H1 (cell line): ENCODE measurements at regions not wholly inside any gene's neighbourhood (a gene's known extent, or its start where the extent isn't known, plus 50 kb on each side); places are given as distances from the start of the nearest gene placed in this dataset.

ENCODE experiments used
- CTCF ChIA-PET: fragments of 300-600 bp; sonication (Branson Sonifier 250); formaldehyde crosslinking; loops from one replicate; lab custom pipeline; 2021; ENCODE audit not compliant: partially characterized antibody; lab: Charles Lee
- POLR2A ChIA-PET: fragments of 300-600 bp; sonication (Branson Sonifier 250); formaldehyde crosslinking; loops from one replicate; lab custom pipeline; 2021; ENCODE audit warnings: inconsistent platforms; ENCODE audit not compliant: partially characterized antibody; lab: Charles Lee
- DNase-seq, 2 experiments: peaks; one replicate each; pipeline versions ENCODE4 v3.0.0 to v3.0.0-alpha.2; 2010 to 2022; ENCODE audit warnings: low spot score in 2 of 2, low read depth in 1 of 2, mixed read lengths in 1 of 2
- FAIRE-seq: peaks from 2 replicates; lab custom pipeline; 2011; peaks lifted over from hg19 to GRCh38; lab: Jason Lieb, UNC
- H2AFZ ChIP-seq: 2 replicates; pipeline ENCODE4 v1.8.1; 2012; ENCODE audit warnings: low read length, inconsistent platforms
- H2AK5ac ChIP-seq: 2 replicates; pipeline ENCODE4 v1.6.1; 2013; ENCODE audit warnings: low read depth, low read length
- H2BK120ac ChIP-seq: replicated peaks from 2 replicates; pipeline ENCODE3; 2013; ENCODE audit warnings: low read depth, low read length, inconsistent platforms
- H2BK12ac ChIP-seq: 2 replicates; pipeline ENCODE4 v1.6.1; 2013; ENCODE audit warnings: low read depth, low read length
- H2BK15ac ChIP-seq: 2 replicates; pipeline ENCODE4 v1.6.1; 2013; ENCODE audit warnings: low read length
- H2BK20ac ChIP-seq: 2 replicates; pipeline ENCODE4 v1.6.1; 2013; ENCODE audit warnings: low read length
- H2BK5ac ChIP-seq: 2 replicates; pipeline ENCODE4 v1.6.1; 2013; ENCODE audit warnings: low read depth, low read length
- H3K14ac ChIP-seq: 2 replicates; pipeline ENCODE4 v1.6.1; 2013; ENCODE audit warnings: inconsistent platforms; ENCODE audit not compliant: insufficient read length
- H3K18ac ChIP-seq: 2 replicates; pipeline ENCODE4 v1.6.1; 2013; ENCODE audit warnings: low read length; ENCODE audit errors: extremely low read depth
- H3K23ac ChIP-seq: 2 replicates; pipeline ENCODE4 v1.6.1; 2013; ENCODE audit warnings: inconsistent platforms; ENCODE audit not compliant: insufficient read length
- H3K23me2 ChIP-seq: 2 replicates; pipeline ENCODE4 v1.6.1; 2013; ENCODE audit warnings: low read depth, low read length
- H3K27ac ChIP-seq: 2 replicates; pipeline ENCODE4 v1.6.1; 2011; ENCODE audit warnings: low read depth, low read length, inconsistent platforms
- H3K27me3 ChIP-seq, 4 experiments: replicated peaks in 1 of 4; 1 replicate in 1 of 4; 2 replicates in 3 of 4; pipeline versions ENCODE4 v1.6.1 to v1.8.1; 2011 to 2013; ENCODE audit warnings: low read length in 3 of 4, mild to moderate bottlenecking in 3 of 4, inconsistent platforms in 2 of 4, mixed read lengths in 2 of 4, moderate library complexity in 1 of 4; ENCODE audit not compliant: control insufficient read depth in 3 of 4, insufficient read depth in 3 of 4; ENCODE audit errors: extremely low read depth in 1 of 4
- H3K36me3 ChIP-seq, 4 experiments: 2 replicates each; pipeline versions ENCODE4 v1.6.1 to v1.8.1; 2011 to 2013; ENCODE audit warnings: mild to moderate bottlenecking in 4 of 4, low read length in 3 of 4, moderate library complexity in 2 of 4, control low read depth in 1 of 4, inconsistent platforms in 1 of 4; ENCODE audit not compliant: insufficient read depth in 4 of 4, control insufficient read depth in 2 of 4
- H3K4ac ChIP-seq: replicated peaks from 2 replicates; pipeline ENCODE3; 2013; ENCODE audit warnings: low read length, low read depth, mixed read lengths, inconsistent platforms; ENCODE audit not compliant: insufficient read length
- H3K4me1 ChIP-seq, 4 experiments: replicated peaks in 1 of 4; 1 replicate in 1 of 4; 2 replicates in 3 of 4; pipeline versions ENCODE4 v1.6.1 to v1.8.1; 2011 to 2013; ENCODE audit warnings: low read length in 3 of 4, inconsistent platforms in 2 of 4, mixed read lengths in 1 of 4; ENCODE audit not compliant: insufficient read depth in 4 of 4, control insufficient read depth in 3 of 4
- H3K4me2 ChIP-seq, 2 experiments: 2 replicates each; pipeline versions ENCODE4 v1.6.1 to v1.8.1; 2011 to 2013; ENCODE audit warnings: low read depth in 2 of 2, low read length in 2 of 2, control low read depth in 1 of 2, inconsistent platforms in 1 of 2, mild to moderate bottlenecking in 1 of 2; ENCODE audit not compliant: insufficient read depth in 1 of 2
- H3K4me3 ChIP-seq, 4 experiments: fragments of 200-600, 300-600 bp in 1 of 4; sonication (generic), shearing (Covaris generic), sonication (Bioruptor Twin) in 1 of 4; 2 replicates each; pipeline versions ENCODE4 v1.5.1 to v1.8.1; 2011 to 2016; ENCODE audit warnings: low read length in 4 of 4, low read depth in 3 of 4, control low read depth in 2 of 4, inconsistent platforms in 2 of 4, mild to moderate bottlenecking in 2 of 4, mixed read lengths in 1 of 4, moderate library complexity in 1 of 4; ENCODE audit not compliant: insufficient read depth in 2 of 4; ENCODE audit errors: extremely low read depth in 1 of 4
- H3K56ac ChIP-seq: replicated peaks from 2 replicates; pipeline ENCODE3; 2013; ENCODE audit warnings: low read depth, mild to moderate bottlenecking, mixed read lengths, low read length, inconsistent platforms; ENCODE audit not compliant: insufficient read length
- H3K79me1 ChIP-seq: 2 replicates; pipeline ENCODE4 v1.6.1; 2013; ENCODE audit warnings: low read depth, low read length, control low read depth
- H3K79me2 ChIP-seq, 2 experiments: 2 replicates each; pipeline versions ENCODE4 v1.6.1 to v1.8.1; 2012 to 2013; ENCODE audit warnings: low read length in 2 of 2, mild to moderate bottlenecking in 2 of 2, inconsistent platforms in 1 of 2; ENCODE audit not compliant: insufficient read depth in 2 of 2, control insufficient read depth in 1 of 2
- H3K9ac ChIP-seq, 4 experiments: replicated peaks in 1 of 4; 1 replicate in 1 of 4; 2 replicates in 3 of 4; pipeline versions ENCODE4 v1.6.1 to v1.8.1; 2011 to 2013; ENCODE audit warnings: low read depth in 3 of 4, low read length in 3 of 4, control low read depth in 2 of 4, mild to moderate bottlenecking in 2 of 4, moderate library complexity in 2 of 4, inconsistent platforms in 1 of 4; ENCODE audit errors: extremely low read depth in 1 of 4
- H3K9me3 ChIP-seq, 2 experiments: 2 replicates each; pipeline versions ENCODE4 v1.6.1 to v1.8.1; 2012 to 2013; ENCODE audit warnings: mild to moderate bottlenecking in 2 of 2, moderate library complexity in 2 of 2, control low read depth in 1 of 2, inconsistent platforms in 1 of 2, low read depth in 1 of 2, low read length in 1 of 2, mixed read lengths in 1 of 2; ENCODE audit not compliant: insufficient read depth in 2 of 2
- H4K20me1 ChIP-seq, 2 experiments: replicated peaks in 1 of 2; 2 replicates each; pipeline versions ENCODE3 to v1.8.1; 2011 to 2013; ENCODE audit warnings: inconsistent platforms in 2 of 2, low read length in 2 of 2, mild to moderate bottlenecking in 1 of 2; ENCODE audit not compliant: insufficient read depth in 2 of 2, control insufficient read depth in 1 of 2
- H4K5ac ChIP-seq: 2 replicates; pipeline ENCODE4 v1.6.1; 2013; ENCODE audit warnings: low read length, low read depth, mixed read lengths, inconsistent platforms; ENCODE audit not compliant: insufficient read length
- H4K8ac ChIP-seq: 2 replicates; pipeline ENCODE4 v1.8.0; 2013; ENCODE audit warnings: mild to moderate bottlenecking, moderate library complexity, low read length, inconsistent platforms; ENCODE audit not compliant: insufficient read depth; ENCODE audit errors: extremely low read depth
- H4K91ac ChIP-seq: replicated peaks from 2 replicates; pipeline ENCODE3; 2013; ENCODE audit warnings: low read length, mixed read lengths, inconsistent platforms; ENCODE audit not compliant: insufficient read length
- CBX5 ChIP-seq: fragments of 300-800, 300-1000 bp; sonication (generic); IDR thresholded peaks from 2 replicates; pipeline ENCODE4 v1.7.1; 2016; ENCODE audit warnings: antibody characterized with exemption, low read length, low read depth
- CTCF ChIP-seq, 3 experiments: IDR thresholded peaks; 1 replicate in 2 of 3; 2 replicates in 1 of 3; pipeline versions ENCODE4 v1.5.1 to v1.6.1; 2011; ENCODE audit warnings: low read length in 3 of 3, mild to moderate bottlenecking in 3 of 3, inconsistent platforms in 2 of 3, low read depth in 1 of 3, moderate library complexity in 1 of 3; ENCODE audit not compliant: insufficient read depth in 1 of 3; ENCODE audit errors: control extremely low read depth in 1 of 3
- GTF2F1 ChIP-seq: IDR thresholded peaks from 2 replicates; pipeline ENCODE4 v1.6.1; 2012; ENCODE audit warnings: low read depth, low read length, improper control_type of control experiment, borderline replicate concordance
- JUN ChIP-seq: IDR thresholded peaks from 2 replicates; pipeline ENCODE4 v1.6.1; 2011; ENCODE audit warnings: low read depth, mild to moderate bottlenecking, improper control_type of control experiment, low read length
- RXRA ChIP-seq: IDR thresholded peaks from 2 replicates; pipeline ENCODE4 v1.6.1; 2011; ENCODE audit warnings: low read depth, mild to moderate bottlenecking, low read length, moderate library complexity; ENCODE audit not compliant: insufficient read depth
- SP1 ChIP-seq: IDR thresholded peaks from 2 replicates; pipeline ENCODE4 v1.6.1; 2011; ENCODE audit warnings: low read depth, low read length
- SP2 ChIP-seq: IDR thresholded peaks from 2 replicates; pipeline ENCODE4 v1.6.1; 2012; ENCODE audit warnings: mild to moderate bottlenecking, low read length, inconsistent platforms
- WGBS, 2 experiments: shearing (Covaris generic) in 1 of 2; methylation state at CpG; one replicate each; pipeline versions ENCODE4 v1.1.6 to v1.1.7; 2013 to 2015; ENCODE audit warnings: low lambda C conversion rate in 2 of 2, mixed read lengths in 2 of 2, inconsistent platforms in 1 of 2, low coverage in 1 of 2, missing lambda C conversion rate in 1 of 2; ENCODE audit not compliant: insufficient replicate concordance in 2 of 2, insufficient coverage in 1 of 2, insufficient read length in 1 of 2; ENCODE audit errors: extremely low coverage in 1 of 2, missing lambda C conversion rate in 1 of 2; 5-methylcytosine and 5-hydroxymethylcytosine counted together
- TF ChIP-seq, protein P1 (sequence below): IDR thresholded peaks from 2 replicates; pipeline ENCODE4 v1.6.1; 2011; ENCODE audit warnings: low read length, improper control_type of control experiment

GRCh38 chr2:45191976-45192375, 182.7 kb upstream of the SIX2 start:
- H3K36me3 ChIP-seq, result no peaks in the 10 kb centered on the region
- H3K23me2 ChIP-seq, result 0 out of 2 replicates have a peak, but pooled peaks cover 4% of the 10 kb centered on the region
- H4K8ac ChIP-seq, result no peak overlapping the region
- ChIA-PET CTCF (interaction anchor here (1.1 to 1.3 kb wide), 2 partner anchors 8 to 302 kb away, joined by 3 to 4 read pairs; no protein-coding TSS in a partner anchor), POLR2A (no interaction called here)
- H2BK20ac ChIP-seq, result no peak overlapping the region
- H3K23ac ChIP-seq, result no peak overlapping the region
- 88% methylated on average over 8 of the region's 8 CpGs; no CpG with 5 or more reads in 1 of the 2 experiments for WGBS, 2 experiments
- no peak overlapping the region for H2BK120ac ChIP-seq
- H4K20me1 ChIP-seq, result no peaks in the 10 kb centered on the region
- H2AK5ac ChIP-seq, result no peak overlapping the region
- FAIRE-seq, result no peak
- no peak overlapping the region for H4K5ac ChIP-seq
- H3K4ac ChIP-seq, result no peak overlapping the region
- no peak overlapping the region for H2AFZ ChIP-seq
- no peak overlapping the region for H2BK15ac ChIP-seq
- H3K4me3 ChIP-seq, result no peak overlapping the region
- H3K79me1 ChIP-seq, result no peaks in the 10 kb centered on the region
- H3K14ac ChIP-seq, result no peak overlapping the region
- no peaks in the 10 kb centered on the region for H3K79me2 ChIP-seq
- no peak overlapping the region for H2BK12ac ChIP-seq
- TF ChIP-seq CTCF (IDR thresholded peaks at IDR 0.05; ENCODE audit: control extremely low read depth in 1 of 3, insufficient read depth in 1 of 3, low read depth in 1 of 3, low read length in 3 of 3) (no peak), SP1 (no peak), GTF2F1 (no peak), RXRA (no peak), CBX5 (no peak), SP2 (no peak), JUN (no peak)
- TF ChIP-seq, protein P1, sequence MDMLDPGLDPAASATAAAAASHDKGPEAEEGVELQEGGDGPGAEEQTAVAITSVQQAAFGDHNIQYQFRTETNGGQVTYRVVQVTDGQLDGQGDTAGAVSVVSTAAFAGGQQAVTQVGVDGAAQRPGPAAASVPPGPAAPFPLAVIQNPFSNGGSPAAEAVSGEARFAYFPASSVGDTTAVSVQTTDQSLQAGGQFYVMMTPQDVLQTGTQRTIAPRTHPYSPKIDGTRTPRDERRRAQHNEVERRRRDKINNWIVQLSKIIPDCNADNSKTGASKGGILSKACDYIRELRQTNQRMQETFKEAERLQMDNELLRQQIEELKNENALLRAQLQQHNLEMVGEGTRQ, result no peak
- no peak overlapping the region for H3K18ac ChIP-seq
- H3K9me3 ChIP-seq, result no peaks in the 10 kb centered on the region
- H4K91ac ChIP-seq, result no peak overlapping the region
- H3K56ac ChIP-seq, result no peak overlapping the region
- no peak overlapping the region for H3K4me2 ChIP-seq
- peaks cover 0 to 8% (median 1%) of the 10 kb centered on the region in 4 experiments; a peak in 3 of 7 replicates for H3K4me1 ChIP-seq
- DNase-seq, result no peak
- no peak overlapping the region for H3K9ac ChIP-seq
- H2BK5ac ChIP-seq, result no peak overlapping the region
- H3K27ac ChIP-seq, result no peak overlapping the region
- H3K27me3 ChIP-seq, result no peaks in the 10 kb centered on the region
